Urinary bladder (tissue), 3 donors: ENCODE measurements at regions not wholly inside any gene's neighbourhood (a gene's known extent, or its start where the extent isn't known, plus 50 kb on each side); places are given as distances from the start of the nearest gene placed in this dataset.

ENCODE experiments used
- DNase-seq: peaks from one replicate; pipeline ENCODE4 v3.0.0-alpha.2; 2015; ENCODE audit errors: extremely low spot score
- H3K27ac ChIP-seq: one replicate; pipeline ENCODE4 v1.5.1; 2013; ENCODE audit warnings: low read depth, mild to moderate bottlenecking, moderate library complexity
- H3K36me3 ChIP-seq: one replicate; pipeline ENCODE4 v1.6.1; 2013; ENCODE audit warnings: mild to moderate bottlenecking, moderate library complexity; ENCODE audit not compliant: insufficient read depth
- H3K4me1 ChIP-seq: one replicate; pipeline ENCODE4 v1.6.1; 2013; ENCODE audit warnings: mild to moderate bottlenecking, moderate library complexity; ENCODE audit not compliant: insufficient read depth
- H3K4me3 ChIP-seq: one replicate; pipeline ENCODE4 v1.5.1; 2013; ENCODE audit warnings: low read depth, low read length
- WGBS: extraction: QIAGEN DNeasy Blood & Tissue Kit; methylation state at CpG from one replicate; pipeline ENCODE4 v1.1.7; 2013; 5-methylcytosine and 5-hydroxymethylcytosine counted together
- donor health status: healthy with polysubstance abuse.
- donor health status: healthy.

DNA sequence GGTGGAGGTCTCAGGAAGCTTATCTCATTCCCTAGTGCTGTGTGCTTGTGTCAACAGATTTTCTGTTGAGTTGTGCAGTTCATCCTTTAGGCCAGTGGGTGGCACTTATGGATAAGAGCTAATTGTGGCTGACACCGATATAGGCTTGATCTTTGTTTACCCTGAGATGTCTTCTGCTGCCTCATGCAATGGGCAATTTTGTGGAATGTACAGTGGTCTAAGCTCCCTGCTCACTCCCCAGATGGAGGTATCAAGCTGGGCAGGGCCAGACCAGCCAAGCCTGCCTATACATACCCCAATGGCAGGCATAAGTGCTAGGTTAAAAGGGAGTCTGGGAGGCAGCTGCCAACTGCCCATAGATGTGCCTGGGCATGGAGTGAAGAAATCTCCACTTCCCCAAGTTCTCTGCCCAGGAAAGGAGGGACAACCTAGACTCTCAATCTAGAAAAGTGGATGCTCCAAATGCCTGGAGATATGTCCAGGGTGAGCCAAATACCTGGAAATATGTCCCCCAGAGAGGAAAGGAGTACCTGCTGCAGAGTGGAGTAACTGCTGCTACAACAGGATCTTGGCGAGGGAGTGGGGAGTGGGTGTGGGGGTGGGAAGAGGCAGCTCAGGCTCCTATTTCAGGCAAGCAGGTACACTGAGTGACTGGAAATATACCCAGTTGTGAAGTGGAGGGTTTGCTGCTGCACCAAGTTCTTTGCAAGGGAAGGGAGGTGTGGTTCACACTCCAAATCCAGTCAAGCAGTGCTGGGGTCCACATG is 53.2 kb upstream of the ARG1 start:
- H3K36me3 ChIP-seq = no peaks in the 10 kb centered on the region
- WGBS = 59% methylated on average over 2 of the region's 2 CpGs

More for the DNA sequence above, 53.2 kb upstream of the ARG1 start:
- H3K27ac ChIP-seq = no peak overlapping the region
- DNase-seq = no peak
- no peaks in the 10 kb centered on the region for H3K4me1 ChIP-seq
- H3K4me3 ChIP-seq = no peak overlapping the region
